Activated effector memory CD4-positive, alpha-beta T cell treated with Interleukin-2 at 50 U/mL for 16 hours (primary cell): ENCODE measurements at regions not wholly inside any gene's neighbourhood (a gene's known extent, or its start where the extent isn't known, plus 50 kb on each side); places are given as distances from the start of the nearest gene placed in this dataset.
"Not testable (repeated sequence)": the region's sequence is repeated elsewhere in the genome, so short reads cannot be mapped to it uniquely, and the experiment has no call there.

Experiments
- DNase-seq: peaks from one replicate; pipeline ENCODE4 v3.0.0-alpha.2; 2020

GRCh38 chr1:146487555-146487954 lies 258.7 kb upstream of the NOTCH2NLA start:
- not testable (repeated sequence) for DNase-seq

- DNase-seq, result not testable (repeated sequence)
Observed at GRCh38 chr1:146487155-146487554, 258.3 kb upstream of the NOTCH2NLA start.

GRCh38 chr1:146486300-146487014 lies 257.6 kb upstream of the NOTCH2NLA start:
- DNase-seq, result not testable (repeated sequence)

- DNase-seq, result not testable (repeated sequence)
Observed at GRCh38 chr1:146484195-146484594, 255.4 kb upstream of the NOTCH2NLA start.

DNA sequence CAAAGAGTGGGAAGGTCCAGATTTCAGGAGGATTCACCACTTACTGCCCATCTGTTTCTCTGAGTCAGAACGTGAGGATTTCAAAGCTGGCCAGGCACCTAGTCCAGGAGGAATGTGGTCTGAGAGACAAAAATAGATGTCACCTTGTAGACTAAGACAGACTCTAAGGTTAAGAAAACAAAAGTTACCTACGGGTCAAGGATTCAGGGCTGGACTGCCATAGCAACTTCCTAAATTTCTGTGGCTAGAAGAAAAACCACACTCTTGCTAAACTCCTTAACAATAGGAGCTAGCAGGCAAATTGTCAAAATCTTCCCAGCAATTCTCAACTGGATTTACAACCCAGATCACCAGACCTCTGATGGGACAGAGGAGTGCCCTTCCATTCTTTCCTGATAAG lies 250.4 kb upstream of the NOTCH2NLA start:
- DNase-seq, result not testable (repeated sequence)

GRCh38 chr1:146478125-146478720 lies 249.4 kb upstream of the NOTCH2NLA start:
- DNase-seq, result peak; percentile 4

GRCh38 chr1:146475086-146475485 lies 246.3 kb upstream of the NOTCH2NLA start:
- DNase-seq, result not testable (repeated sequence)

GRCh38 chr1:146474216-146474615 lies 245.4 kb upstream of the NOTCH2NLA start:
- not testable (repeated sequence) for DNase-seq

GRCh38 chr1:146472192-146472861 lies 243.5 kb upstream of the NOTCH2NLA start:
- DNase-seq, result peak; percentile 64

- not testable (repeated sequence) for DNase-seq
Observed at GRCh38 chr1:146459939-146460338, 231.1 kb upstream of the NOTCH2NLA start.

- not testable (repeated sequence) for DNase-seq
Observed at GRCh38 chr1:146459308-146459707, 230.5 kb upstream of the NOTCH2NLA start.

DNA sequence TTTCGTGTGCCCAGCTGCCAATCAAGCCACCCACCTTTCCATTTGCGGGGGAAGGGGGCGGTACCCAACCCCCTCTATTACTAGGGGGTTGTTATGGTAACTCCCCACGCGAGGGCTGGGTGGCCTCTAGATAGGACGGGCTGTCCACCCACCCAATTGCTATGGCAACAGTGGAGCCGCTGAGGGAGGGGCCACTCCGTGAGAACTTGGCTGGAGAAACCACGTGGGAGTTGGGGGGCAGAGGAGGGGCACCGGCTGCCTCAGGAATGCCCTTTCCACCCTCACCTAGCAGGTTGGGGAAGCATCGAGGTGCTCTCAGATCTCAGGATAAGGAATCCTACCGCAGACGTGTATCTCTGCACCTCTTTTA lies 220.0 kb upstream of the NOTCH2NLA start:
- DNase-seq, result not testable (repeated sequence)

GRCh38 chr1:146448212-146448876 lies 219.5 kb upstream of the NOTCH2NLA start:
- peak; percentile 48 for DNase-seq

DNA sequence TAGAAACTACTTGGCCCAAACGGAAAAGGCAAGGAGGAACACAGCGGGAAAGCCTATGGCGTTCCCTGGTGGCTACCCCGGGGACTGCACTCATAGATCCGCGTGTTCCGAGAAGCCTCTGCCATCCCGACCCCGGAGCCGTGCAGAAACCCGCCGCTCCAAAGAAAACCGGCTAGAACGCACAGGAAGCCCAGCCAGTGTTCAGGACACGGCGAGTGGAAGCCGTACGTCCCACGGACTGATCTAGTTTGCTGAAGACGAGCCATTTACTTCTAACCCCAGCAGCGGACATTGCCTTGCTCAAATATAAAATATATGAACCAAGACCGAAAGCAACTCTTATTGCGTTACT lies 215.0 kb upstream of the NOTCH2NLA start:
- DNase-seq, result peak; percentile 35

- DNase-seq, result peak; percentile 8
Observed at GRCh38 chr1:146443088-146443870, 214.5 kb upstream of the NOTCH2NLA start.

- DNase-seq, result not testable (repeated sequence)
Observed at GRCh38 chr1:146438543-146438942, 209.7 kb upstream of the NOTCH2NLA start.

DNA sequence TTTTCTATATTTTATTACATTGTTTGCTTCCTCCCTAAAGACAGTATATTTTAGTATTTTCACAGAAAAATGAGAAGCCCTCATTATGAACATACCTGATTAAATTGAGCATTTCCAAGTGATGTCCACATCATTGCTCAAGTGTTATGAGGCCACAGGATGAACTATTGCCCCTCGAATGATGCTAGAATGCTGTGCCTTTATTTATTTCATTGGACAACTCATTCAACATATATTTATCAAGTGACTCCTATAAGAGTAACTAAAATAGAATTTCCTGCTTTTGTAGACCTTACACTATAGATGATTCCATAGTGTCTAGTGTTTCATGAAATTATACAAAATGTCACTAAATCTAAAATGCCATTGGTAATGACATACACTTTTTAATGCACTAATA lies 187.8 kb upstream of the NOTCH2NLA start:
- not testable (repeated sequence) for DNase-seq

GRCh38 chr1:146415017-146415416 lies 186.2 kb upstream of the NOTCH2NLA start:
- not testable (repeated sequence) for DNase-seq

- DNase-seq, result not testable (repeated sequence)
Observed at GRCh38 chr1:146413911-146414310, 185.1 kb upstream of the NOTCH2NLA start.

DNA sequence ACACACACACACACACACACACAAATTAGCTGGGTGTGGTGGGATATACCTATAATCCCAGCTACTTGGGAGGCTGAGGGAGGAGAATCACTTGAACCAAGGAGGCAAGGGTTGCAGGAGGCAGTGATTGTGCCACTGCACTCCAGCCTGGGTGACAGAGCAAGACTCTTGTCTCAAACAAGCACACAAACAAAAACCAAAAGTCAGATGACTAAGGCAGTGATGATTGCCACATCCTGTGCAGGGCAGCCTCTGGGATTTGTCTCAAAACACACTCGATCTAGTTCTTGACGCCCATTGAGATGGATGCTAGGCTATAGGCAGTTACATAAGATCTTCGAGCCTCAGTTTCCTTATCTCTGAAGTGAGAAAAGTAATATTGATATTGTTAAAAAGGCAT lies 183.1 kb upstream of the NOTCH2NLA start:
- DNase-seq, result not testable (repeated sequence)

GRCh38 chr1:146409817-146410441 lies 181.1 kb upstream of the NOTCH2NLA start:
- DNase-seq, result not testable (repeated sequence)
